OCI-LY3 (cell line): ENCODE measurements at regions not wholly inside any gene's neighbourhood (a gene's known extent, or its start where the extent isn't known, plus 50 kb on each side); places are given as distances from the start of the nearest gene placed in this dataset.
"Not testable (repeated sequence)": the region's sequence is repeated elsewhere in the genome, so short reads cannot be mapped to it uniquely, and the experiment has no call there.

Experiments
- CTCF ChIP-seq: fragments of 200-600, 300-600 bp; sonication (generic); IDR thresholded peaks from 2 replicates; pipeline ENCODE4 v1.5.1; 2014; ENCODE audit warnings: antibody characterized with exemption, low read length, low read depth
- EZH2phosphoT487 ChIP-seq: fragments of 200-600 bp; shearing (Covaris generic); IDR thresholded peaks from 2 replicates; pipeline ENCODE4 v1.6.1; 2018; ENCODE audit warnings: antibody characterized with exemption, mixed run types, low read depth

- TF ChIP-seq CTCF, EZH2phosphoT487: not testable (repeated sequence)
Observed at GRCh38 chr17:55939181-55939810, 188.4 kb downstream of the PCTP start.
